PFSK-1 (cell line): ENCODE measurements at regions not wholly inside any gene's neighbourhood (a gene's known extent, or its start where the extent isn't known, plus 50 kb on each side); places are given as distances from the start of the nearest gene placed in this dataset.

Experiments
- FOXP2 ChIP-seq: optimal IDR thresholded peaks from 2 replicates; pipeline ENCODE3; 2011; ENCODE audit warnings: borderline replicate concordance, control low read depth, inconsistent platforms; ENCODE audit not compliant: insufficient read depth; ENCODE audit errors: extremely low read length, extremely low read depth
- POLR2AphosphoS5 ChIP-seq: IDR thresholded peaks from 2 replicates; pipeline ENCODE4 v1.6.1; 2012; ENCODE audit warnings: low read depth, mild to moderate bottlenecking, control low read depth, low read length, moderate library complexity
- REST ChIP-seq, 2 experiments: IDR thresholded peaks; 2 replicates each; pipeline versions ENCODE4 v1.6.1 to v1.8.0; 2011 to 2012; ENCODE audit warnings: low read depth in 2 of 2, low read length in 2 of 2, control low read depth in 1 of 2, inconsistent platforms in 1 of 2, mild to moderate bottlenecking in 1 of 2, moderate library complexity in 1 of 2; ENCODE audit not compliant: insufficient read depth in 1 of 2
- SIN3A ChIP-seq: IDR thresholded peaks from 2 replicates; pipeline ENCODE4 v1.6.1; 2012; ENCODE audit warnings: mild to moderate bottlenecking, low read length, moderate library complexity, borderline replicate concordance; ENCODE audit not compliant: insufficient read depth
- TAF1 ChIP-seq: IDR thresholded peaks from 2 replicates; pipeline ENCODE4 v1.6.1; 2012; ENCODE audit warnings: low read length, control low read depth, borderline replicate concordance; ENCODE audit not compliant: insufficient read depth

GRCh38 chr11:80383655-80384054 lies 942.8 kb upstream of the TENM4 start:
- TF ChIP-seq TAF1 (no peak), POLR2AphosphoS5 (no peak), REST (IDR thresholded peaks at IDR 0.05; ENCODE audit: insufficient read depth in 1 of 2, low read depth in 2 of 2, low read length in 2 of 2) (no peak), FOXP2 (no peak), SIN3A (no peak)
